ENCODE measurements at regions not wholly inside any gene's neighbourhood (a gene's known extent, or its start where the extent isn't known, plus 50 kb on each side); places are given as distances from the start of the nearest gene placed in this dataset.

DNA sequence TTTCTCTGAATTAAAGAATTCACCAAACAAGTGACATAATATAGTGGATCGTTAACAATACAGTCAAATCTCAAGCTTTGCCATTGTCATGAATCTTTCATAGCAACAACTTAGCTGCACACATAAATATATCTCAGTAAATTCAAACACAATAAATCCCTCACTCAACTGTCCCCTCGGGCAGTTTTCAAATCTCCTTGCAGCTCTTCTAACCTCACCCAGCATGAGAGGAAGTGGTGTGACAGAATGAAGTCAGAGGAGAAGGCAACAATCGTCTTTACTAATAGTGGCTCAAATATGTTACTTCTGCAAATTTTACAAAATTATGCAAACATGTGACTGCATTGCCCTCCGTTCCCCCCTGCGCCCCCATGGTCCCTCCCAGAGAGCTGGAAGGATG lies 148.2 kb downstream of the RAP2A start:
- Histone ChIP-seq H3K79me2 (ENCODE audit: control insufficient read depth, insufficient read depth, low read length) (no peaks in the 10 kb centered on the region), H3K9ac (ENCODE audit: control insufficient read depth, insufficient read depth, low read length) (no peak overlapping the region), H3K27me3 (replicated peaks in 1 of 2; ENCODE audit: control insufficient read depth in 2 of 2, insufficient read depth in 2 of 2, low read length in 1 of 2) (no peaks in the 10 kb centered on the region; a peak in 1 of 4 replicates), H3K36me3 (ENCODE audit: control insufficient read depth in 2 of 2, insufficient read depth in 2 of 2, low read length in 1 of 2) (no peaks in the 10 kb centered on the region), H3K9me3 (replicated peaks; ENCODE audit: control insufficient read depth, insufficient read depth, low read length) (no peaks in the 10 kb centered on the region), H2AFZ (ENCODE audit: control insufficient read depth, low read depth, low read length) (no peak overlapping the region), H3K4me1 (ENCODE audit: control insufficient read depth, insufficient read depth, low read length) (no peaks in the 10 kb centered on the region), H4K20me1 (ENCODE audit: control insufficient read depth, insufficient read depth) (no peaks in the 10 kb centered on the region), H3K27ac (ENCODE audit: control insufficient read depth, insufficient read depth) (no peak overlapping the region), H3K4me2 (ENCODE audit: control insufficient read depth, insufficient read depth) (no peak overlapping the region), H3K4me3 (no peak overlapping the region)
- ChIA-PET SMC1A (ENCODE audit: uncharacterized antibody, unreplicated experiment) (interaction anchor here (1.2 kb wide), 1 partner anchor 474 kb away, joined by 3 read pairs; no protein-coding TSS in a partner anchor), RAD21 (ENCODE audit: unreplicated experiment) (interaction anchor here (0.9 kb wide), 1 partner anchor 223 kb away, joined by 3 read pairs; no protein-coding TSS in a partner anchor), CTCF (no interaction called here), POLR2A (no interaction called here)
- in situ Hi-C loops (cut with MboI) = no loop called here
- BruUV-seq (replicated peaks) = no TSS peak
- intact Hi-C loops (cut with micrococcal nuclease; ENCODE audit: unreplicated experiment) = no loop called here
- TF ChIP-seq, protein P1, sequence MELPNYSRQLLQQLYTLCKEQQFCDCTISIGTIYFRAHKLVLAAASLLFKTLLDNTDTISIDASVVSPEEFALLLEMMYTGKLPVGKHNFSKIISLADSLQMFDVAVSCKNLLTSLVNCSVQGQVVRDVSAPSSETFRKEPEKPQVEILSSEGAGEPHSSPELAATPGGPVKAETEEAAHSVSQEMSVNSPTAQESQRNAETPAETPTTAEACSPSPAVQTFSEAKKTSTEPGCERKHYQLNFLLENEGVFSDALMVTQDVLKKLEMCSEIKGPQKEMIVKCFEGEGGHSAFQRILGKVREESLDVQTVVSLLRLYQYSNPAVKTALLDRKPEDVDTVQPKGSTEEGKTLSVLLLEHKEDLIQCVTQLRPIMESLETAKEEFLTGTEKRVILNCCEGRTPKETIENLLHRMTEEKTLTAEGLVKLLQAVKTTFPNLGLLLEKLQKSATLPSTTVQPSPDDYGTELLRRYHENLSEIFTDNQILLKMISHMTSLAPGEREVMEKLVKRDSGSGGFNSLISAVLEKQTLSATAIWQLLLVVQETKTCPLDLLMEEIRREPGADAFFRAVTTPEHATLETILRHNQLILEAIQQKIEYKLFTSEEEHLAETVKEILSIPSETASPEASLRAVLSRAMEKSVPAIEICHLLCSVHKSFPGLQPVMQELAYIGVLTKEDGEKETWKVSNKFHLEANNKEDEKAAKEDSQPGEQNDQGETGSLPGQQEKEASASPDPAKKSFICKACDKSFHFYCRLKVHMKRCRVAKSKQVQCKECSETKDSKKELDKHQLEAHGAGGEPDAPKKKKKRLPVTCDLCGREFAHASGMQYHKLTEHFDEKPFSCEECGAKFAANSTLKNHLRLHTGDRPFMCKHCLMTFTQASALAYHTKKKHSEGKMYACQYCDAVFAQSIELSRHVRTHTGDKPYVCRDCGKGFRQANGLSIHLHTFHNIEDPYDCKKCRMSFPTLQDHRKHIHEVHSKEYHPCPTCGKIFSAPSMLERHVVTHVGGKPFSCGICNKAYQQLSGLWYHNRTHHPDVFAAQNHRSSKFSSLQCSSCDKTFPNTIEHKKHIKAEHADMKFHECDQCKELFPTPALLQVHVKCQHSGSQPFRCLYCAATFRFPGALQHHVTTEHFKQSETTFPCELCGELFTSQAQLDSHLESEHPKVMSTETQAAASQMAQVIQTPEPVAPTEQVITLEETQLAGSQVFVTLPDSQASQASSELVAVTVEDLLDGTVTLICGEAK (IDR thresholded peaks at IDR 0.05; ENCODE audit: borderline replicate concordance) = no peak
- no peak for TF ChIP-seq RAD51 (IDR thresholded peaks at IDR 0.05)
- FAIRE-seq = no peak
- no peak for DNase-seq (ENCODE audit: low read depth, low spot score)
- ATAC-seq = no peak
- WGBS (ENCODE audit: insufficient coverage, insufficient replicate concordance, low lambda C conversion rate, missing lambda C conversion rate) = 23% methylated on average over 5 of the region's 5 CpGs

DNA sequence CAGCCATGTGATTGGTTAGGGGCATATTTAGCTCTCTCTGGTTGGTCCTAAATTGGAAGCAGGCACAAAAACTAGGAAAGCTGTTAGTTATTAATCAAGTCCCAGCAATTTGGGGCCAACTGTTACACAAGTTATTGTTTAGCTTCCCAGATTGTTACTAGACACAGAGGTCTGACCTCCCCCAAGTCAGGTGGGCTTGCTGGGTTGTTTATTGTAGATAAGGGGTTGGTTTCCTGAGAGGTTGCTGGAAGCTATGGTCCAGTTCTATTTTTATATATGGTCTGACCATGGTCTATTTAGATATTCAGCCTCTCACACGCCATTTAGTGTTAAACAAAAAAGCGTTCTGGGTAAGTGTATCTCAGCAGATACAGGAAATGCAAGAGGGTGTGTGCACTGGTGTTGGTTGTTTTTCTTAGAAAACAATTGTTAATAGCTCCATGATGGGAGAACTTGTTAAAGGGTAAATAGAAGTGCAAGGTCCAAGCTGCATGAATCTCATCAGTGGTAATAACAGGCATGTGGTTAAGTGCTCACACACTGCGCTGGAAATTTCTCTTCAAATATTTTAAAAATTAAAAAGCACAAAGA lies 150.0 kb downstream of the RAP2A start:
- no peak overlapping the region for H2AFZ ChIP-seq (ENCODE audit: control insufficient read depth, low read depth, low read length)
- TF ChIP-seq, protein P2, sequence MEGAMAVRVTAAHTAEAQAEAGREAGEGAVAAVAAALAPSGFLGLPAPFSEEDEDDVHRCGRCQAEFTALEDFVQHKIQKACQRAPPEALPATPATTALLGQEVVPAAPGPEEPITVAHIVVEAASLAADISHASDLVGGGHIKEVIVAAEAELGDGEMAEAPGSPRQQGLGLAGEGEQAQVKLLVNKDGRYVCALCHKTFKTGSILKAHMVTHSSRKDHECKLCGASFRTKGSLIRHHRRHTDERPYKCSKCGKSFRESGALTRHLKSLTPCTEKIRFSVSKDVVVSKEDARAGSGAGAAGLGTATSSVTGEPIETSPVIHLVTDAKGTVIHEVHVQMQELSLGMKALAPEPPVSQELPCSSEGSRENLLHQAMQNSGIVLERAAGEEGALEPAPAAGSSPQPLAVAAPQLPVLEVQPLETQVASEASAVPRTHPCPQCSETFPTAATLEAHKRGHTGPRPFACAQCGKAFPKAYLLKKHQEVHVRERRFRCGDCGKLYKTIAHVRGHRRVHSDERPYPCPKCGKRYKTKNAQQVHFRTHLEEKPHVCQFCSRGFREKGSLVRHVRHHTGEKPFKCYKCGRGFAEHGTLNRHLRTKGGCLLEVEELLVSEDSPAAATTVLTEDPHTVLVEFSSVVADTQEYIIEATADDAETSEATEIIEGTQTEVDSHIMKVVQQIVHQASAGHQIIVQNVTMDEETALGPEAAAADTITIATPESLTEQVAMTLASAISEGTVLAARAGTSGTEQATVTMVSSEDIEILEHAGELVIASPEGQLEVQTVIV (IDR thresholded peaks at IDR 0.05; ENCODE audit: borderline replicate concordance, partially characterized antibody) = no peak
- TF ChIP-seq, protein P3, sequence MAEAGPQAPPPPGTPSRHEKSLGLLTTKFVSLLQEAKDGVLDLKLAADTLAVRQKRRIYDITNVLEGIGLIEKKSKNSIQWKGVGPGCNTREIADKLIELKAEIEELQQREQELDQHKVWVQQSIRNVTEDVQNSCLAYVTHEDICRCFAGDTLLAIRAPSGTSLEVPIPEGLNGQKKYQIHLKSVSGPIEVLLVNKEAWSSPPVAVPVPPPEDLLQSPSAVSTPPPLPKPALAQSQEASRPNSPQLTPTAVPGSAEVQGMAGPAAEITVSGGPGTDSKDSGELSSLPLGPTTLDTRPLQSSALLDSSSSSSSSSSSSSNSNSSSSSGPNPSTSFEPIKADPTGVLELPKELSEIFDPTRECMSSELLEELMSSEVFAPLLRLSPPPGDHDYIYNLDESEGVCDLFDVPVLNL (IDR thresholded peaks at IDR 0.05; ENCODE audit: low read depth, low read length) = no peak
- TF ChIP-seq CEBPB (IDR thresholded peaks at IDR 0.05; ENCODE audit: borderline replicate concordance in 1 of 2, low read depth in 2 of 2, low read length in 2 of 2) (no peak), RCOR1 (conservative IDR thresholded peaks at IDR 0.05; ENCODE audit: low read depth, low read length) (no peak)
- TF ChIP-seq, protein P4, sequence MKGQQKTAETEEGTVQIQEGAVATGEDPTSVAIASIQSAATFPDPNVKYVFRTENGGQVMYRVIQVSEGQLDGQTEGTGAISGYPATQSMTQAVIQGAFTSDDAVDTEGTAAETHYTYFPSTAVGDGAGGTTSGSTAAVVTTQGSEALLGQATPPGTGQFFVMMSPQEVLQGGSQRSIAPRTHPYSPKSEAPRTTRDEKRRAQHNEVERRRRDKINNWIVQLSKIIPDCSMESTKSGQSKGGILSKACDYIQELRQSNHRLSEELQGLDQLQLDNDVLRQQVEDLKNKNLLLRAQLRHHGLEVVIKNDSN (IDR thresholded peaks at IDR 0.05; ENCODE audit: borderline replicate concordance, extremely low read length, insufficient read depth, low read depth, low read length) = no peak

More for the DNA sequence above, 150.0 kb downstream of the RAP2A start:
- H3K79me2 ChIP-seq (ENCODE audit: control insufficient read depth, insufficient read depth, low read length) = no peaks in the 10 kb centered on the region
- ChIA-PET RAD21 (ENCODE audit: unreplicated experiment) (no interaction called here), POLR2A (no interaction called here), CTCF (interaction anchor here (2.4 kb wide), 1 partner anchor 10 kb away, joined by 12 read pairs; no protein-coding TSS in a partner anchor), SMC1A (ENCODE audit: uncharacterized antibody, unreplicated experiment) (interaction anchor here (1.6 kb wide), 1 partner anchor 9 kb away, joined by 6 read pairs; no protein-coding TSS in a partner anchor)
- no peaks in the 10 kb centered on the region for H3K4me1 ChIP-seq (ENCODE audit: control insufficient read depth, insufficient read depth, low read length)
- ATAC-seq = no peak
- H3K4me2 ChIP-seq (ENCODE audit: control insufficient read depth, insufficient read depth) = no peak overlapping the region
- no peaks in the 10 kb centered on the region for H3K36me3 ChIP-seq (ENCODE audit: control insufficient read depth in 2 of 2, insufficient read depth in 2 of 2, low read length in 1 of 2)
- intact Hi-C loops (cut with micrococcal nuclease; ENCODE audit: unreplicated experiment) = no loop called here
- H3K9me3 ChIP-seq (replicated peaks; ENCODE audit: control insufficient read depth, insufficient read depth, low read length) = no peaks in the 10 kb centered on the region
- WGBS (ENCODE audit: insufficient coverage, insufficient replicate concordance, low lambda C conversion rate, missing lambda C conversion rate) = 59% methylated on average over 3 of the region's 3 CpGs
- no peak for FAIRE-seq
- in situ Hi-C loops (cut with MboI) = no loop called here
- BruUV-seq (replicated peaks) = no TSS peak
- DNase-seq (ENCODE audit: low read depth, low spot score) = no peak
- H3K27me3 ChIP-seq (replicated peaks in 1 of 2; ENCODE audit: control insufficient read depth in 2 of 2, insufficient read depth in 2 of 2, low read length in 1 of 2) = no peaks in the 10 kb centered on the region
- no peak overlapping the region for H3K4me3 ChIP-seq
- H4K20me1 ChIP-seq (ENCODE audit: control insufficient read depth, insufficient read depth) = no peaks in the 10 kb centered on the region
- H3K27ac ChIP-seq (ENCODE audit: control insufficient read depth, insufficient read depth) = no peak overlapping the region
- H3K9ac ChIP-seq (ENCODE audit: control insufficient read depth, insufficient read depth, low read length) = no peak overlapping the region

All from GM12878 (cell line).